K562 (cell line): ENCODE measurements at regions not wholly inside any gene's neighbourhood (a gene's known extent, or its start where the extent isn't known, plus 50 kb on each side); places are given as distances from the start of the nearest gene placed in this dataset.

Experiments
- ATAC-seq: fragments of 200-7000 bp; cut with Tn5 transposase; 3 replicates; pipeline ENCODE4 v1.9.1; 2020; ENCODE audit warnings: moderate library complexity
- BruUV-seq: library from RNA; stranded (reverse); fragments of 400-500 nt; replicated peaks from 2 replicates; lab custom pipeline; 2021; lab: Mats Ljungman, UMichigan
- CTCF ChIA-PET: fragments of 300-600 bp; formaldehyde crosslinking; extraction: SDS; loops from one replicate; lab custom pipeline; 2021; ENCODE audit warnings: low intra/inter-chr PET ratio; lab: Yijun Ruan, JAX
- POLR2A ChIA-PET: fragments of 300-600, 350-650 bp; sonication (Branson Sonifier 250); formaldehyde crosslinking; extraction: SDS; loops from one replicate; lab custom pipeline; 2021; ENCODE audit warnings: antibody characterized with exemption, inconsistent platforms; lab: Yijun Ruan, JAX
- DNase-seq, 4 experiments: peaks; one replicate each; pipeline versions ENCODE4 v3.0.0 to v3.0.0-alpha.2; 2011 to 2018; ENCODE audit warnings: low spot score in 3 of 4, mixed read lengths in 3 of 4; ENCODE audit errors: extremely low read depth in 1 of 4
- FAIRE-seq: peaks from 2 replicates; lab custom pipeline; 2011; peaks lifted over from hg19 to GRCh38; lab: Jason Lieb, UNC
- H2AFZ ChIP-seq: 2 replicates; pipeline ENCODE4 v1.6.0; 2011; ENCODE audit warnings: low read depth, low read length, control low read depth, inconsistent platforms
- H3K27ac ChIP-seq: fragments of 200-600 bp; 3 replicates; pipeline ENCODE4 v1.8.0; 2011; ENCODE audit warnings: low read depth, mild to moderate bottlenecking, control low read depth, inconsistent platforms, low read length, moderate library complexity, mixed read lengths; ENCODE audit errors: extremely low read depth
- H3K27me3 ChIP-seq, 2 experiments: fragments of 300-600 bp in 1 of 2; 2 replicates in 1 of 2; 3 replicates in 1 of 2; pipeline versions ENCODE4 v1.6.0 to v1.8.0; 2011; ENCODE audit warnings: inconsistent platforms in 2 of 2, low read length in 2 of 2, mild to moderate bottlenecking in 1 of 2, mixed read lengths in 1 of 2, moderate library complexity in 1 of 2; ENCODE audit not compliant: control insufficient read depth in 2 of 2, insufficient read depth in 2 of 2
- H3K36me3 ChIP-seq: fragments of 300-600 bp; 3 replicates; pipeline ENCODE4 v1.8.0; 2011; ENCODE audit warnings: mild to moderate bottlenecking, low read length, inconsistent platforms; ENCODE audit not compliant: control insufficient read depth, insufficient read depth
- H3K4me1 ChIP-seq, 2 experiments: fragments of 200-600 bp in 1 of 2; replicated peaks in 1 of 2; 2 replicates in 1 of 2; 3 replicates in 1 of 2; pipeline versions ENCODE4 v1.5.1 to v1.8.0; 2011; ENCODE audit warnings: inconsistent platforms in 2 of 2, low read length in 2 of 2, mild to moderate bottlenecking in 1 of 2, mixed read lengths in 1 of 2, moderate library complexity in 1 of 2; ENCODE audit not compliant: control insufficient read depth in 2 of 2, insufficient read depth in 2 of 2
- H3K4me2 ChIP-seq: 2 replicates; pipeline ENCODE4 v1.6.1; 2011; ENCODE audit warnings: low read length, control low read depth, inconsistent platforms, mixed read lengths; ENCODE audit not compliant: insufficient read depth
- H3K4me3 ChIP-seq: fragments of 200-600 bp; sonication (generic), shearing (Covaris generic); 2 replicates; pipeline ENCODE4 v1.5.1; 2016; ENCODE audit warnings: control low read depth, inconsistent platforms
- H3K79me2 ChIP-seq: fragments of 200-600 bp; 3 replicates; pipeline ENCODE4 v1.8.0; 2011; ENCODE audit warnings: low read length, inconsistent platforms; ENCODE audit not compliant: control insufficient read depth, insufficient read depth
- H3K9ac ChIP-seq, 2 experiments: 2 replicates each; pipeline versions ENCODE4 v1.6.0 to v1.6.1; 2011; ENCODE audit warnings: low read depth in 2 of 2, low read length in 2 of 2, control low read depth in 1 of 2, inconsistent platforms in 1 of 2, mild to moderate bottlenecking in 1 of 2, mixed read lengths in 1 of 2; ENCODE audit not compliant: insufficient read depth in 1 of 2
- H3K9me1 ChIP-seq: one replicate; pipeline ENCODE4 v1.6.0; 2011; ENCODE audit warnings: inconsistent platforms, mild to moderate bottlenecking, low read length, moderate library complexity; ENCODE audit not compliant: control insufficient read depth, insufficient read depth
- H3K9me3 ChIP-seq: replicated peaks from 2 replicates; pipeline ENCODE4 v1.5.1; 2011; ENCODE audit warnings: low read depth, low read length, inconsistent platforms; ENCODE audit not compliant: control insufficient read depth, insufficient read depth
- H4K20me1 ChIP-seq: replicated peaks from 2 replicates; pipeline ENCODE4 v1.6.1; 2011; ENCODE audit warnings: low read length, inconsistent platforms, mixed read lengths; ENCODE audit not compliant: control insufficient read depth, insufficient read depth
- ELF2 ChIP-seq: fragments of 250-450 bp; sonication (Bioruptor Pico); IDR thresholded peaks from 2 replicates; pipeline ENCODE4 v1.5.0; 2021; ENCODE audit warnings: mild to moderate bottlenecking
- HDAC1 ChIP-seq, 2 experiments: fragments of 450-650 bp; IDR thresholded peaks; 2 replicates each; pipeline ENCODE4 v1.6.1; 2016 to 2017; ENCODE audit warnings: inconsistent platforms in 1 of 2, mild to moderate bottlenecking in 1 of 2, moderate library complexity in 1 of 2
- HMBOX1 ChIP-seq: sonication (generic); IDR thresholded peaks from 2 replicates; pipeline ENCODE4 v1.6.1; 2016
- HNRNPH1 ChIP-seq: fragments of 200-400 bp; formaldehyde crosslinking; optimal IDR thresholded peaks from 2 replicates; pipeline ENCODE3; 2017; ENCODE audit warnings: low read depth, mild to moderate bottlenecking, low read length, moderate library complexity
- KDM2B ChIP-seq: fragments of 250-450 bp; sonication (Bioruptor Pico); IDR thresholded peaks from 2 replicates; pipeline ENCODE4 v1.8.0; 2021; ENCODE audit warnings: mild to moderate bottlenecking, moderate library complexity
- MEF2D ChIP-seq: conservative IDR thresholded peaks from 2 replicates; pipeline ENCODE4 v1.6.1; 2016; ENCODE audit warnings: low read depth, missing genetic modification characterization, missing compliant biosample characterization
- NCOA4 ChIP-seq: fragments of 450-650 bp; IDR thresholded peaks from 2 replicates; pipeline ENCODE4 v1.6.1; 2018; ENCODE audit warnings: mild to moderate bottlenecking; ENCODE audit not compliant: partially characterized antibody
- POU5F1 ChIP-seq: fragments of 150-350 bp; IDR thresholded peaks from 2 replicates; pipeline ENCODE4 v1.6.1; 2014; ENCODE audit warnings: borderline replicate concordance, low read length, low read depth, mild to moderate bottlenecking; ENCODE audit not compliant: partially characterized antibody
- RFX7 ChIP-seq: fragments of 250-450 bp; sonication (Bioruptor Pico); IDR thresholded peaks from 2 replicates; pipeline ENCODE4 v1.5.1; 2021; ENCODE audit warnings: mild to moderate bottlenecking
- SLC30A9 ChIP-seq: fragments of 250-450 bp; sonication (Bioruptor Pico); IDR thresholded peaks from 2 replicates; pipeline ENCODE4 v1.8.0; 2022; ENCODE audit warnings: mild to moderate bottlenecking, moderate library complexity
- SP2 ChIP-seq: IDR thresholded peaks from 2 replicates; pipeline ENCODE4 v1.6.1; 2011; ENCODE audit warnings: mild to moderate bottlenecking, low read depth, low read length, moderate library complexity; ENCODE audit not compliant: poor library complexity, severe bottlenecking; ENCODE audit errors: extremely low read depth
- SRSF3 ChIP-seq: fragments of 200-400 bp; formaldehyde crosslinking; IDR thresholded peaks from 2 replicates; pipeline ENCODE4 v1.6.1; 2016; ENCODE audit warnings: mild to moderate bottlenecking, low read length, moderate library complexity; ENCODE audit not compliant: insufficient read depth
- THRA ChIP-seq: fragments of 450-650 bp; IDR thresholded peaks from 2 replicates; pipeline ENCODE4 v1.6.1; 2017; ENCODE audit warnings: mild to moderate bottlenecking, moderate library complexity
- ZBTB1 ChIP-seq: sonication (generic); formaldehyde crosslinking; IDR thresholded peaks from 2 replicates; pipeline ENCODE4 v1.8.1; 2023; ENCODE audit warnings: missing genetic modification reagents, low read depth, mild to moderate bottlenecking, borderline replicate concordance
- ZMIZ1 ChIP-seq, 2 experiments: fragments of 150-350 bp in 1 of 2; IDR thresholded peaks; 2 replicates each; pipeline ENCODE4 v1.6.1; 2012 to 2016; ENCODE audit warnings: low read depth in 2 of 2, low read length in 2 of 2, mild to moderate bottlenecking in 1 of 2, moderate library complexity in 1 of 2
- WGBS: fragments of 100-300 bp; shearing (Covaris generic); methylation state at CpG from one replicate; pipeline ENCODE4 v1.1.6; 2016; ENCODE audit warnings: low coverage, mixed read lengths; ENCODE audit not compliant: insufficient coverage; ENCODE audit errors: missing lambda C conversion rate; 5-methylcytosine and 5-hydroxymethylcytosine counted together
- in situ Hi-C: fragments of 300-500 bp; cut with MboI; formaldehyde crosslinking; loops from 4 replicates; pipeline ENCODE4 v1.15.0; 2018; ENCODE audit warnings: inconsistent platforms, mixed read lengths
- intact Hi-C: fragments of 100-400 bp; cut with micrococcal nuclease; formaldehyde crosslinking; loops from 2 replicates; pipeline ENCODE4 v1.14.2; 2022
- TF ChIP-seq, protein P1 (sequence below): sonication (generic); formaldehyde crosslinking; IDR thresholded peaks from 2 replicates; pipeline ENCODE4 v1.8.1; 2023; ENCODE audit warnings: mild to moderate bottlenecking, missing genetic modification reagents, moderate library complexity

- ChIA-PET POLR2A (no interaction called here), CTCF (no interaction called here)
- peaks cover 7 to 32% of the 10 kb centered on the region in 2 experiments; a peak in 3 of 5 replicates for H3K27me3 ChIP-seq
- intact Hi-C loops (no loop called here), in situ Hi-C loops (no loop called here)
- no peaks in the 10 kb centered on the region; the same call in 2 of the 3 replicates for H3K36me3 ChIP-seq
- WGBS = 3% methylated on average over 4 of the region's 4 CpGs
- no peaks in the 10 kb centered on the region for H4K20me1 ChIP-seq
- no peak overlapping the region for H3K27ac ChIP-seq
- TF ChIP-seq RFX7 (CRISPR knock-in tag) (no peak), SRSF3 (no peak), HNRNPH1 (no peak), ELF2 (CRISPR knock-in tag) (no peak), MEF2D (no peak), POU5F1 (no peak), NCOA4 (no peak), SLC30A9 (CRISPR knock-in tag) (no peak), SP2 (no peak), HDAC1 (IDR thresholded peaks at IDR 0.05) (no peak), THRA (no peak), KDM2B (CRISPR knock-in tag) (no peak), HMBOX1 (no peak), ZMIZ1 (IDR thresholded peaks at IDR 0.05; ENCODE audit: low read depth in 2 of 2, low read length in 2 of 2) (no peak), ZBTB1 (no peak)
- TF ChIP-seq, protein P1, sequence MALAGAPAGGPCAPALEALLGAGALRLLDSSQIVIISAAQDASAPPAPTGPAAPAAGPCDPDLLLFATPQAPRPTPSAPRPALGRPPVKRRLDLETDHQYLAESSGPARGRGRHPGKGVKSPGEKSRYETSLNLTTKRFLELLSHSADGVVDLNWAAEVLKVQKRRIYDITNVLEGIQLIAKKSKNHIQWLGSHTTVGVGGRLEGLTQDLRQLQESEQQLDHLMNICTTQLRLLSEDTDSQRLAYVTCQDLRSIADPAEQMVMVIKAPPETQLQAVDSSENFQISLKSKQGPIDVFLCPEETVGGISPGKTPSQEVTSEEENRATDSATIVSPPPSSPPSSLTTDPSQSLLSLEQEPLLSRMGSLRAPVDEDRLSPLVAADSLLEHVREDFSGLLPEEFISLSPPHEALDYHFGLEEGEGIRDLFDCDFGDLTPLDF (CRISPR knock-in tag) = no peak
- H2AFZ ChIP-seq = no peak overlapping the region
- no peaks in the 10 kb centered on the region for H3K9me1 ChIP-seq
- no TSS peak for BruUV-seq
- no peaks in the 10 kb centered on the region for H3K79me2 ChIP-seq
- H3K4me3 ChIP-seq = no peak overlapping the region
- DNase-seq (no peak), FAIRE-seq (no peak), ATAC-seq (no peak)
- no peak overlapping the region for H3K9ac ChIP-seq
- no peaks in the 10 kb centered on the region for H3K9me3 ChIP-seq
- no peaks in the 10 kb centered on the region for H3K4me1 ChIP-seq
- H3K4me2 ChIP-seq = no peak overlapping the region
These were observed 155.2 kb upstream of the PDE10A start for GRCh38 chr6:165818200-165818599.
